ENCODE measurements at regions not wholly inside any gene's neighbourhood (a gene's known extent, or its start where the extent isn't known, plus 50 kb on each side); places are given as distances from the start of the nearest gene placed in this dataset.

DNA sequence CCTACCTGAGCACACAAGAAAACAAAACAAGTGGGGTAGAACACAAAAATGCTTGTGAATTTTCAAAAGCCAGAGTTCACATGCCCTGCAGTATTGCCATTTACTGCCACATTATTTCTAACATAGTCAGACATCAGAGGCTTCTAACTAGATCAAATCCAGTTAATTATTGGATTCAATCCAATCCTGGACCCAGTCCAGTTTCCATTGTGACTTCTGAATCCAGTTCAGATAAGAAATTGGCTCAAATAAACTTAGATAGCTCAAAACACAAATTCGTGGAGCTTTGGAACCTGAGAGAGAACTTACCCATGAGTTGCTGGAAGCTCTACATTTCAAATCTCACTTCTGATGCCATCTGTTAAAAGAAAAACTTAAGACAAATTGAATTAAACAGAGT, 85.2 kb upstream of the ANKEF1 start:
- no peak for DNase-seq
- Histone ChIP-seq H3K4me1 (no peaks in the 10 kb centered on the region), H3K4me3 (no peak overlapping the region), H3K27me3 (peaks cover 5% of the 10 kb centered on the region), H3K27ac (no peak overlapping the region), H3K9me3 (no peaks in the 10 kb centered on the region), H3K36me3 (no peaks in the 10 kb centered on the region)
- ATAC-seq = no peak
- intact Hi-C loops (cut with DNase I) = no loop called here
- TF ChIP-seq, protein P1, sequence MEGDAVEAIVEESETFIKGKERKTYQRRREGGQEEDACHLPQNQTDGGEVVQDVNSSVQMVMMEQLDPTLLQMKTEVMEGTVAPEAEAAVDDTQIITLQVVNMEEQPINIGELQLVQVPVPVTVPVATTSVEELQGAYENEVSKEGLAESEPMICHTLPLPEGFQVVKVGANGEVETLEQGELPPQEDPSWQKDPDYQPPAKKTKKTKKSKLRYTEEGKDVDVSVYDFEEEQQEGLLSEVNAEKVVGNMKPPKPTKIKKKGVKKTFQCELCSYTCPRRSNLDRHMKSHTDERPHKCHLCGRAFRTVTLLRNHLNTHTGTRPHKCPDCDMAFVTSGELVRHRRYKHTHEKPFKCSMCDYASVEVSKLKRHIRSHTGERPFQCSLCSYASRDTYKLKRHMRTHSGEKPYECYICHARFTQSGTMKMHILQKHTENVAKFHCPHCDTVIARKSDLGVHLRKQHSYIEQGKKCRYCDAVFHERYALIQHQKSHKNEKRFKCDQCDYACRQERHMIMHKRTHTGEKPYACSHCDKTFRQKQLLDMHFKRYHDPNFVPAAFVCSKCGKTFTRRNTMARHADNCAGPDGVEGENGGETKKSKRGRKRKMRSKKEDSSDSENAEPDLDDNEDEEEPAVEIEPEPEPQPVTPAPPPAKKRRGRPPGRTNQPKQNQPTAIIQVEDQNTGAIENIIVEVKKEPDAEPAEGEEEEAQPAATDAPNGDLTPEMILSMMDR (IDR thresholded peaks at IDR 0.05) = no peak

DNA sequence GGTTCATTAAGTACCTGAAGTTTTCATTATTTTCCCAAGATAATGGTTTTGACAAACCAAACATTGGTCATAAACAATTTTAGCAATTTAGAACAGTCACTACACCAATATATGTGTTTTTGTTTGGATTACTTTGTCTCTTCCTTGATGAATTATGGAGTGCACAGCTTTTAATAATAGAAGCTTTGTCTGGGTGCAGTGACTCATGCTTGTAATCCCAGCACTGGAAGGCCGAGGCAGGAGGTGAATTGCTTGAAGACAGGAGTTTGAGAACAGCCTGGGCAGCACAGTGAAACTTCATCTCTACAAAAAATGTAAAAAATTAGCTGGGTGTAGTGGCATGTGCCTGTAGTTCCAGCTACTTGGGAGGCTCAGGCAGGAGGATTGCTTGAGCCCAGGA, 89.4 kb upstream of the ANKEF1 start:
- H3K4me3 ChIP-seq = no peak overlapping the region
- ATAC-seq (no peak), DNase-seq (no peak)
- H3K36me3 ChIP-seq = no peaks in the 10 kb centered on the region
- intact Hi-C loops (cut with DNase I) = no loop called here
- no peaks in the 10 kb centered on the region for H3K27me3 ChIP-seq
- H3K27ac ChIP-seq = no peak overlapping the region
- no peaks in the 10 kb centered on the region for H3K4me1 ChIP-seq
- TF ChIP-seq, protein P1 (IDR thresholded peaks at IDR 0.05) = no peak
- H3K9me3 ChIP-seq = no peaks in the 10 kb centered on the region

DNA sequence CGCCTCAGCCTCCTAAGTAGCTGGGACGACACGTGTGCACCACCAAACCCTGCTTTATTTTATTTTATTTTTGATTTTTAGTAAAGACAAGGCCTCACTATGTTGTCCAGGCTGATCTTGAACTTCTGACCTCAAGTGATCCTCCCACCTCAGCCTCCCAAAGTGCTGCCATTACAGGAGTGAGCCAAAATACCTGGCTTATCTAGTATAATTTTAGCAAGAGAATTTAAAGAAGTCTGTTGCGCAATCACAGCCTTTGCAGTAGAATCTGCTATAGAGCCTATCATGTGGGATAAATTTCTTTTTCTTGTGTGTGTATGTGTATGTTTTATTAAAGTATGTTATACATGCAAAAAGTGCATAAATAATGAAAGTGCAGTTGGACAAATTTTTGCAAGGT, 92.1 kb upstream of the ANKEF1 start:
- intact Hi-C loops (cut with DNase I) = no loop called here

DNA sequence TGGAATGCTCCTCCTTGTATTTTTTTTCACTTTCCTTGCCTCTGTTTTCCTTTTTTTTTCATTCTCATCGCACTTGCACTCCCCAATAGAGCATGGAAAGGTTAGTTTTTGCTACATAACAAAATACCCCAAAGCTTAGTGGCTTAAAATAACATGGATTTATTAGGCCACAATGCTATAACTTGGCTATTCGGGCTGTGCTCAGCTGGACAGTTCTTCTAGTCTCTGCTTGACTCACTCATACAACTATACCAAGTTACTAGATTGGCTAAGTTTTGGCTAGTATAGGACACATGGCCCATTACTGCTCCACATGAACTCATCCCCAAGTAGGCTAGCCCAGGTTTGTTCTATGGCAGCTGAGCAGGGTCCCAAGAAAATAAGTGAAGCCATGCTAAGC, 94.5 kb upstream of the ANKEF1 start:
- intact Hi-C loops (cut with DNase I) = no loop called here

More for the DNA sequence above, 92.1 kb upstream of the ANKEF1 start:
- no peaks in the 10 kb centered on the region for H3K4me1 ChIP-seq
- H3K36me3 ChIP-seq = no peaks in the 10 kb centered on the region
- ATAC-seq = no peak
- DNase-seq = no peak
- H3K4me3 ChIP-seq = no peak overlapping the region
- TF ChIP-seq, protein P1 (IDR thresholded peaks at IDR 0.05) = no peak
- no peaks in the 10 kb centered on the region for H3K9me3 ChIP-seq
- no peaks in the 10 kb centered on the region for H3K27me3 ChIP-seq
- H3K27ac ChIP-seq = no peak overlapping the region

DNA sequence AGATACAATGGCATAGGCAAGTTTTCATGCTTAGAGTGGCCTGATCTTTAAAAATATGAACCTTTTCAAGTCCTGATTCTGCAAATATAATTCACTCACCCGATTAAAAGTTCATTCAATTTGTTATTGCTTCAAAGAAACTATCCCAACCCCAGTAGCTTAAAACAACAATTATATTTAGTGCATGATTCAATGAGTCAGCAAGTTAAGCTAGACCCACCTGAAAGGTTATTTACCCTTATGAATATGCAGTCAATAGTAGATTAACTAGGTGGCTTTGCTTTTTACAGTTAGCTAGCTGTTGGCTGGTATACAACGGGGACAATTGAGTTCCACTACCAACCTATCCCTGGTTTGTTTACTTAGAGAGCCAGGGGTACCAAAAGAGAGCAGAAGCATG, 95.6 kb upstream of the ANKEF1 start:
- TF ChIP-seq, protein P1 (IDR thresholded peaks at IDR 0.05) = no peak

More for the DNA sequence above, 94.5 kb upstream of the ANKEF1 start:
- TF ChIP-seq, protein P1 (IDR thresholded peaks at IDR 0.05) = no peak
- Histone ChIP-seq H3K9me3 (no peaks in the 10 kb centered on the region), H3K4me1 (no peaks in the 10 kb centered on the region), H3K36me3 (no peaks in the 10 kb centered on the region), H3K4me3 (no peak overlapping the region), H3K27ac (no peak overlapping the region), H3K27me3 (no peaks in the 10 kb centered on the region)
- ATAC-seq = no peak
- no peak for DNase-seq

DNA sequence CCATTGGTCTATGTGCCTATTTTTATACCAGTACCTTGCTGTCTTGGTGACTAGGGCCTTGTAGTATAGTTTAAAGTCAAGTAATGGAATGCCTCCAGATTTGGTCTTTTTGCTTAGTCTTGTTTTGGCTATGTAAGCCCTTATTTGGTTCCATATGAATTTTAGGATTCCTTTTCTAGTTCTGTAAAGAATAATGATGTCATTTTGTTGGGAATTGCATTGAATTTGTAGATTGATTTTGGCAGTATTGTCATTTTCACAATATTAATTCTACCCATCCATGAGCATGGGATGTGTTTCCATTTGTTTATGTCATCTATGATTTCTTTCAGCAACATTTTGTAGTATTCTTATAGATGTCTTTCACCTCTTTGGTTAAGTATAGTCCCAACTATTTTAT, 96.4 kb upstream of the PAK5 start:
- DNase-seq (no peak), ATAC-seq (no peak)
- Histone ChIP-seq H3K27me3 (no peaks in the 10 kb centered on the region), H3K4me3 (no peak overlapping the region), H3K36me3 (no peaks in the 10 kb centered on the region), H3K9me3 (no peaks in the 10 kb centered on the region), H3K27ac (no peak overlapping the region), H3K4me1 (no peaks in the 10 kb centered on the region)
- TF ChIP-seq, protein P1 (IDR thresholded peaks at IDR 0.05) = no peak
- intact Hi-C loops (cut with DNase I) = no loop called here

More for the DNA sequence above, 95.6 kb upstream of the ANKEF1 start:
- H3K4me1 ChIP-seq = no peaks in the 10 kb centered on the region
- no peak overlapping the region for H3K27ac ChIP-seq
- no peaks in the 10 kb centered on the region for H3K36me3 ChIP-seq
- H3K4me3 ChIP-seq = no peak overlapping the region
- no peaks in the 10 kb centered on the region for H3K9me3 ChIP-seq
- ATAC-seq (no peak), DNase-seq (no peak)
- H3K27me3 ChIP-seq = no peaks in the 10 kb centered on the region
- intact Hi-C loops (cut with DNase I) = no loop called here

All from upper lobe of right lung (tissue), 1 donor.